Islet of Langerhans (tissue), 1 donor: ENCODE measurements at regions not wholly inside any gene's neighbourhood (a gene's known extent, or its start where the extent isn't known, plus 50 kb on each side); places are given as distances from the start of the nearest gene placed in this dataset.

Source experiments
- FAIRE-seq: peaks from one replicate; lab custom pipeline; 2011; peaks lifted over from hg19 to GRCh38; lab: Jason Lieb, UNC

DNA sequence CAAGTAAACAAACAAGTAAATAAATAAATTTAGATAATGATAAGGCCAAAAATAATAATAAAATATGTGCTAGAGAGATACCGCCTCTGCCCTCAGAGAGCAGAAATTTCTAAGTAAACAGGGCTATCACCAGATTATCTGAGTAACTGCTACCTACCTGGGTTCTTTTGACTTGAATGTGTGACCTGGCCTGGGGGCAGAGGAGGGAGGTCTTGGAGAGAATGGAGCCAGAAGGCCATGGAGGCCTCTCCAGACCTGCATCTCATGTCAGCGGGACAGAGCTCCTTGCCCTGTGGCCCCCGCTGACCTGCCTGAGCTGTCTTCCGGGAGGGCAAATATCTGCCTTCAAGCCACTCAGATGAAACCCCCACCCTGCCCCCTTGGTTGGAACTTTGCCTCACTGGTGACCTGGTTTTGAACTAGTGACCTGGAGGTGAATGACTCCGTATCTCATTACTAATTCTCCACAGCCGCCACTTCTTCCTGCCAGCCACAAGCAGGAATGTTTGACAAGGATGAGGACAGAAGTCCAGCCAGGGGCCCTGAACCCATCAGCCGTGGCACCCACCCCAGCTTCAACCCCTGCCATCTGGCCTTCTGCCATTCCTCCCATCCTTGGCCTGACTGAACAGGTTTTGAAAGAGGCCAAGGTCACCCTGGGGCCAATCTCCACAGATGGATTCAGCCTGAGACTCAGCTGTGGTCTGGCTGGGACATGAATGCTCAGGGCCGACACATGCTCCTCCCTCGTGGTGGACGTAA is 86.8 kb upstream of the PARP11 start:
- no peak for FAIRE-seq

DNA sequence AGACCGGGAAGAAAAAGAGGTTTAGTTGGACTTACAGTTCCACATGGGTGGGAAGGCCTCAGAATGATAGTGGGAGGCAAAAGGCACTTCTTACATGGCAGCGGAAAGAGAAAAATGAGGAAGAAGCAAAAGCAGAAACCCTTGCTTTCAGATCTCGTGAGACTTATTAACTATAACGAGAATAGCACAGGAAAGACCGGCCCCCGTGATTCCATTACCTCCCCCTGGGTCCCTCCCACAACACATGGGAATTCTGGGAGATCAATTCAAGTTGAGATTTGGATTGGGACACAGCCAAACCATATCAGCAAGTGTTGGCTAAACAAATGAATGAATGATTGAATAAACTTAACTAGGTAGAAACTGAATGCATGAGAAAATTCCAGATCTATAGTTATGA is 85.3 kb upstream of the PARP11 start:
- FAIRE-seq, result no peak

DNA sequence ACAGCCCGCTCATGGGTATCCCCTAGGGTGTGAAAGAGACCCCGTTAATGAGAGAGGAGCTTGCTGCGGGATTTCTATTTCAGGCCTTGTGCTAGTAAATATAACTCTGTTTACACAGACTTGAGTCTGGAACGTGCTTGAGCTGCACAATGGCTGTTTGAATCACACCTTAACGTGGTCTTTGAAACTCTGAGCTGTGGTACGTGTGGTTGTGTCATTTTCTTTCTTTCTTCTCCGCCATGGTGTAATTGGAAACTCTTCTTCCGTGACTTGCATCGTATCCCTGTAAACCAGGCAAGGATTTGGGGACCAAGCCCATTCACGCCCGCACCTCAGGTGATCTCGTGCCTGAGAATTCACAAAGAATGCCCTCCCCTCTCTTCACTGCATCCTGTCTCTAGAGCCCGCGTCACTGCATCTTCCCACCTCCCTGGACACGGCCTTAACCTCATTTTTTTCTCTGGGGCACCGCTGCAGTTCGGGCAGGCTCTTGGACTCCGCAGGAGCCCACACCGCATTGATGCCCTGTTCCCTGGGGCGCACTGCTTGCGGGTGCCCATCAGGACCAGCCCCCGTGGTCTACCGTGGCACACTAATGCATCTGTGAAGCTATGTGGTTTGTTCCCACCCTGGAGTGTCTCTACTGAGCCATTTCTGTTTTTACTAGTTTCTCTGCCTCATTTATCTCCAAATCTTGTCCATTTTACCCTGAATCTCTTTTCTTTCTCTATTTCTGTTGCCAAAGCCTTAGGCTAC is 78.4 kb upstream of the PARP11 start:
- no peak for FAIRE-seq

DNA sequence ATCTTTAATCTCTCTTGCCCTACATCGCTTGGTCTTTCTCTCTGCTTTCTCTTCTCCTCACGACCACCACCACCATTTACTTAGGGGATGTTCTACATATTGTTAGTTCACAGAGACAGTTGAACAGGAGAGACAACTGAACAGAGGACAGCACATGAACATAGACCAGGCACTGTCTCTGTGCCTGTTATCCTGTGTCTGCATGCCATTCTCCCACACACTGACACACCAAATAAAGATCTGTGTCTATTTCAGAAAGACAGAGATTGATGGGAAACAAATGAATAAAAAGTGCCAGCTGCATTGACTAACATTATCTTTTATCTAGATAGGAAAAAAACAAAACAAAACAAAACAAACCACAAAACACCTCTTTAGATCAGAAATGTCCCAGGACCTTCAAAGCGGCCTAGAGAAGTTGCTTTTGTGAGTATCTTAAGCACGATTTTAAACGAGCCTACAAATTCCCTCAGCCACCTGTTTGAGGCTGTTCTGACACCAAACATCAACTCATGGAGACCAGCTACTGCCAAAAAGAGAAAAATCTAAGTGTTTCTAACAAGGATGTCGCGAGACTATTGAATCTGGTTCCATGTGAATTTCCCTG is 77.6 kb upstream of the PARP11 start:
- FAIRE-seq, result no peak

DNA sequence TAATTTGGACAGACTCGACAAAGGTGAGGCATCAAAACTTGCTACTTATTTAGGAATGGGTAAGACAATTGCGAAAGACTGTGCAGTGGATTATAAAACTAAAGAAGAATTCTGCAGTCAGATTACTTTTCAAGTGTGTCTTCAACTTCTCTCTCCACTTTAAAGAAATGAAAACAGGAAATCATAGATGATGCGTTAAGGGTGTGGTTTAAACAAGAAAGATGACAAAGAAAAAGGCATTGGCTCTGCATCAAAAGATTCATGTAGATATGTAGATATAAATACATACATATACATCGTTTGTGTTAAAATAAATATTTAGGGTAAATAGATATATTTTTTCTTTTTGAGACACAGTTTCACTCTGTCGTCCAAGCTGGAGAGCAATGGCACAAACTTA is 74.6 kb upstream of the PARP11 start:
- FAIRE-seq, result no peak

DNA sequence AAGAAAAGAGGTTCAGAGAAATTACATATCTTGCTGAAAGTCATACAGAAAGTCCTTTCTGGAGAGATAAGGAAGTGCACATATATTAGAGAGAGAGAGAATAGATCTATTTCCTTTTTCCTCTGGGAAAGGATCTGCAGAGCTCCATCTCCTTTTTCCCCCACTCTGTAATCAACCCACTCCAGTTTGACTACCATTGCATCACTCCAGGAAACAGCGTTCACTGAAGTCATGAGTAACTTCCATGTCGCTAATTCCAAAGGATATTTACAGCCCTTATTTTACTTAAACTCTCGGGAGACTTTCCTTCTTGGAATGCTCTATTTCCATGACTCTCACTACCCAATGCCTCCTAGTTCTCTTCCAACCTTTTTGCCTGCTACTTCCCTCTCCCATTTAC is 72.5 kb upstream of the PARP11 start:
- FAIRE-seq, result no peak

DNA sequence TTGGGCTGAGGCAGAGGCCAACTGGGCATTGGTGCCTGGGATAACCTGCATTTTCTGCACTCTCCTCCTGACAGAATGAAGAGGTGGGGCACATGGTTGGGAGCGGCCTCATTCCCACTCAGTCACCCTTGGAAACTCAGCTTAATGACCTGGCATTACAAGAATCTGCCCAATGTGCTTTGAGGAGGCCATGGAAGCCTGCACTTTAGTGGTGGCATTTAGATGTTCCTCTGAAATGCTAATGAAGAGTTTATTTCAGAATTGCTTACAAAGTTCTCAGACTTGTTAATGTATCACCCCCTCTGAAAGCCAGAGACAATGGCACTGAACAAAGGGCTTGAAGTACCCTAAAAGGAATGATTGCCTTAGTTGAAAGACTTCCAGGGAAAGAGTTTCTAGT is 71.4 kb upstream of the PARP11 start:
- no peak for FAIRE-seq

DNA sequence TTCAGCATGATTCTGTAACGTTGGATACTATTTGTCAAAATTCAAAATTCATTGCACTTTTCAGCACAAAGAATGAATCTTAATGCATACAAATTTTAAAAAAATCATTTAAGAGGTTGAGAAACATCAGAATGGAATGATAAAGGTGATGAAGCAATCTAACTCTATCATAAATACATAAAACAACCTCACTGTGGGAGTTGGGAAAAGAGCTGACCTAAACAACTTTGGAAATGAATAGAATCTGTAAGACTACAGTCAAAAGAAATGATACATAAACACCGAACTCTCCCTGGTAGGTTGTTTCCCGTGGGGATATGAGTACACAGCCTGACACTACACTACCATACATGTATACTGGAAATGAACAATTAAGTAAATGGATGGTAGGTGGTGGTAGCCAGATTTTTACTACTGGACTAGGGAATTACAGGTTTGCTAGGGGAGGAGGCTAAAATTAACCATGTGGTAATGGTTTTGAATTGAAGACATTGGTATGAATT is 64.9 kb upstream of the PARP11 start:
- no peak for FAIRE-seq

DNA sequence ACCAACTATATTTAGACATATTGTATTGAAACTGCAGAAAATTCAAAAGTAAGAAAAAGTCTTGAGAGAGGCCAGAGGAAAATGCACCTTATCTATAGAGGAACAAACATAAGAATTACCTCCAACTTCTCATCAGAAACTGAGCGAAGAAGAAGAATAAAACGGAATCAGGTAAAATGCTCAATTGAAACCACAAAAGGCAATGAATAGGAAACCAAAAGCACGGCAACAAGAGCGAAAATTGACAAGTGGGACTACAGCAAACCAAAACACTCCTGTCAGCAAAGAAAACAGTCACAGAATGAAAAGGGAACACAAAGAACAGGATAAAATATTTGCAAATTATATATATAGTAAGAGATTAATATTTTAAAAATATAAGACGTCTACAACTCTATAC is 61.9 kb upstream of the PARP11 start:
- FAIRE-seq, result no peak

DNA sequence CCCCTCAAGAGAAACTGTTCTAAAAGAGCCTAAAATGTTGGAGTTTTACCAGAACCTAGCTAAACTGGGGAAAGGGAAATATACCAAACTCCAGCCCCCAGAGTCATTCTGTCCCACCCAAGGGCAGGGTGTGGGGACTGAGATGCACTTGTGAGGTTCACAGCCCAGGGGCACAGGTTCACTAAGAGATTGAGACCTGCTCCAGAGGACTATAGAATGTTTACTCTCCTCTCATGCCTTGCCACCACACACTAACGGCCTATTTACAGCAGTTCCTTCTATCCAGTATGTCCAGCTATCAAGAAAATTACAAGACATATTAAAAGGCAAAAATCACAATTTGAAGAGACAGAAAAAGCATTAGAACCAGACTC is 60.6 kb upstream of the PARP11 start:
- no peak for FAIRE-seq

DNA sequence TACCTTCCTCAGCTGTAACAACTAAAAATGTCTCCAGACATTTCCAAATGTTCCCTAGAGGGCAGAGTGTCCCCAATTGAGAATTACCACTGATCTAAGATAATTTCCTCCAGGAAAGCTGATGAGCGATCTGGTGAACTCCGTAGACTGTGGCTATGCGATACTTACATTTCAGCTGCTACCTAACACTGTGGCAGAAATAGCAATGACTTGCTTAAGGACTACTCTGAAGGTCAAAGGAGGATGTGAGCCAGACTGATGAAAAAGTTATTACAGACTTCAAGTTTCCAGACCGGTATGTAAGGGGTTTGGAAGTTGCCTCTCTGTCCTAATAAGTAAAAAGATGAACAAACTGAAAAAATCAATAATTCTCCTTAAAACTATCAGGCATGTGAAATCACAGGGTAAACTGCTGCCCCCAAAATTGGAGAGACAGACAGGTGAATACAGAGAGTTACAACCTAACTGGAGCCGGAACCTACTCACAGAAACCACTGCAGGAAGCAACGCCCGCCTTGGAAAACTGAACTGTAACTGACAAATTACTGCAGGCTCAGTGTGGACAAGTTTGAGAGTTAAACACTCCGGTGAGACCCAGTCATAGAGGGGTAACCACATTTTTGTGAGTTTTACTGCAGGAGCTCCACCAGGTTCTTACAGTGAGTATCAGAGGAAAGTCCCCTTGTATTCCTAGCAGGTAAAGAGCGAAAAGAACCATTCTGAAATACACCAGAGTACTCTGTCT is 60.0 kb upstream of the PARP11 start:
- FAIRE-seq, result no peak

DNA sequence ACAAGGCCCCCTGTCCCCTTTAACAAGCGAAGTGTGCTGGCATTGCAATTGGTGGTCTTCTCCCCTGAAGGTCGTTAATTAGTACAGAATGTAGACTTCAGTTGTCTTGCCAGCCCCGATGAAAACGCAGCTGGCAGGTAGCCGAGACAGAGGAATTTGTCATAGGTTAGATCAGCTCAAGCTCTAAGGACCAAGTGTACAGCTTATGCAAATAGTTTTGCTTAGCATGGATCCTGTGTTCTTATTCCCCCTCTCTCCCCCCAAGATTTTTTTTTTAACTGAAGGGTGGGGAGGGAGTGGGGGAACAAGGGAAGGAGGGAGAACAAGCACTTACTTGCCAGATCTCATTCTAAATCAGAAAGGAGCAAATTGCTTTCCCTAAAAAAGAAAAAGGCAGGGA is 58.6 kb upstream of the PARP11 start:
- FAIRE-seq, result no peak

DNA sequence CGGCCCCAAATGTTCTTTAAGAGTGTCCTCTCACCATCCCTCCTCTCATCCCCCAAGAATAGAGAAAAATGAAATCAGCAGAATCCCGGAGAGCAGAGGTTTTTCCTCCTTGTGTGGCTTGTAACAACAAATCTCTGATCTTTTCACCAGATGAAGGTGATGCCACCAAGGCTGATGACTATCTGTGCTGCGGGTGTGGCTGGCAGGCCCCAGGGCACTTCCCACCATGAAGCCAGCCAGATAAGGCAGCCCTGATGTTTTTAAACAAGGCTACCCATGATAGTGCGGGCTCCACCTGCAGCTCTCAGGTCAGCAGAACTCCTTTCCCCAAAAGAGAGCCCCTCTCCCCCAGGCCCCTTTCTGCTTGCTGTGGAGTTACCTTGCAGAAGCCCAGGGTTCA is 58.0 kb upstream of the PARP11 start:
- no peak for FAIRE-seq

DNA sequence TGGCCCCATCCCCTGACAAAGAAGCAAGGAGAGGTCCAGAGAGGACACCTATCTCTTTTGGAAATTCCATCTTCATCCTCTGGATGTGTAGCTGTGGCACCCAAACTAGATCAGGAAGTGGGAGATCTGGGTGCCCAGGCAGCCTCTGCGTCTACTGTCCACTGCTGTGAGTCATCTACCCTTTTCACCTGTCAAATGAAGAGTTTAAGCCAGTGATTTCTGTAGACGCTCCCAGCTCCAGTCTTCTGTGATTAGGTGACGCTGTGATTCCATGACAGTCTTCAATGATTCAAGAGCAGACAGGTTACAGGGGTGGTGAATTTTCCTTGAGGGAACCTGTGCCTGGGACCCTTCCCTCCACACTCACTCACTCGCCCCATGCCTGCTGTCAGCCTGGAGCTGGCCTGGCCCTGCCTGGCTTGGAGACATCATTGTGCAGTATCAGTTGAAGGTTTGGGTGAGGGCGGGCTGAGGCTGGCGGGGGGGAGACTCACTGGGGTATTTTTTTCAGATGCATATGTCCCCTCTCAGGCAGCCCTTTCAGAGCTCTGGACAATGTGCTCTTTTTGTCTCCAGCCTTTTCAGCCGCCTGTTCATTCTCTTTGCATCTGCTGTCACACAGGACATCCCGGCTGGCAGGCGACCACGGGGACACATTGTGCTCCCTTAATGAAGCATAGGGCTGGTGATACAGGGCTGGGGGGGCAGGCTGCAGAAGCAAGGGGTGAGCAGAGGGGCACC is 56.8 kb upstream of the PARP11 start:
- FAIRE-seq, result no peak

DNA sequence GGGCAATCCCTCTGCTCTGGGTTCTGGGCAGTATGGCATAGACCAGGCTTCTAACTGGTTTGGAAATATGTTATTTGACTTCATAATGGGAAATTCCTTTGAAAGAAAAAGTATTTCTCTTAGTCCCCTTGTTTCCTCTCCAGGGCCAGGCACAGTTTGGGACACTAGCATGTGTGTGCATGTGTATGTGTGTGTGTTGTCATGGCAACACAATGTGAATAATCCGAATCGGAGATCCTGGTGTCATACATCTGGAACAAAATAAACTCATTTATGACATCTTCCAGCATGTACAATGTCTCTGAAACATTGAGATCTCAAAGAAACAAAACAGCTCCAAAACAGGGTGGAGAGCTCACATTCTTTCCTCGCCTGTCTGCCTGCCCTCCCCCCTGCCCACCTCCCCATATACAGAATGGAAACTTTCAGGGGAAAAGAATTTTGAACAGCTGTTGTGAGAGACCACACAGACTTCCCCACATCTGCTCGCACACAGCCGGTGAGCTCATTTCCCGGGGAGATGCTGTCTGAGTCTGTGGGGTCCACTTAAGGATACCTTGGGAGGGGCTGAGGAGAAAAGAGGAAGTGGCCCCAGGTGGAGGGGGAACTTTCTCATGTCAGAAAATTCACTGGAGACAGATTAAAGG is 55.5 kb upstream of the PARP11 start:
- FAIRE-seq, result no peak

DNA sequence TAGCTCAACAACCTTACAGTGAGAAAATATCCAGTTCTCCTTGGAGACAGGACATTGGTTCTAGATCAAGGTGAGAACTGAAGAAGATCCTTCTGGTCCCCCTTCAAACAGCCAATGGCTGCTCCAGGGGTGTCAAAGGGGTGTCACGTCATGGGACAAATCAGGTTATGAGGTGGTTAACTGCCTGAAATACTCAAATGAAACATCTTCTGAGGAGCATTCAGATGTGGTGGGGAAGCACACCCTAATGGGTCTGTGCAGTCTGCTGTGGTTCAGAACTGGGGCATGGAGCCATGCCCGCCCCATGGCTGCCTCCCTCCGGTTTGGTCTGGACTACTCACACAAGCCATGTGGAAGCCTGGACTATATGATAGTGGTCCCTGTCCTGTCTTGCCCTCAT is 52.4 kb upstream of the PARP11 start:
- FAIRE-seq, result no peak

DNA sequence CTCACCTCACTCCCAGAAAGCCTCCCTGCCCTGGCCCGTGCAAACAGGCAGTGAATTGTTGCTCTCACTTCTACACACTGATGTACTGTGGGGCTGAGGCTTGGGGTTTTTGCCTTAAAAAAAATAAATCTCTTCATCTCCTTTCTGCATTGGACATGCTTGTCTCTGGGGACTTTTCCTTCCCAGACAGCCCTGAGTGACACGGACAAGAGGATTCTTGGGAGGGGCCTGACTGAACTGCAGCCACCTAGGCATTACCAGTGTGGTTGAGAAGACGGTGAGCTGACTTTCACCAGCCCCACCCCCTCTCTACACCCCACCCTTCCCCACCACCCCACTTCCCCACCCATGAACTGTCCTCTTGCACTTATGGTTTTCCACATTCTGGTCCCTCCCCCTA is 51.6 kb upstream of the PARP11 start:
- no peak for FAIRE-seq

DNA sequence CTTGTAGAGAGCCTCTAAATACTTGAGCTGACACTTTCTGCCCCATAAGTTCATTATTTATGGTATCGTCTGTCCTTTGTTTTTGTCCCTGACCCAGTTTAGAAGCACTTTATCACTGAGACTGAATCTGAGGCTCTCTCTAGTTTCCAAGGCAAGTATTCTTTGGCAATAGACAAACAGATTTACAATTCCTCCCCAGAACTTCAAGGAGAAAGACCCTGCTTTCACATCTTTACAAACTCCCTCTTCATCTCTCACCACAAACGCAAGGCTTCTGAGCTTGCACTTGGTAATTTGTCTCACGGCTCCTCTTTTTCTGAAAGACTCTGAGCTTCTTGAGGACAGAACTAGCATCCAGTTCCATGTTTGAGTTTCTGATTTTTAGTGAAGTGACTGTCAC is 49.8 kb upstream of the PARP11 start:
- no peak for FAIRE-seq
